Stimulated activated CD8-positive, alpha-beta memory T cell treated with anti-CD3 and anti-CD28 coated beads, Interleukin-15, amount 100 ng/mL, for 1 hour (primary cell): ENCODE measurements at regions not wholly inside any gene's neighbourhood (a gene's known extent, or its start where the extent isn't known, plus 50 kb on each side); places are given as distances from the start of the nearest gene placed in this dataset.
"Not testable (repeated sequence)": the region's sequence is repeated elsewhere in the genome, so short reads cannot be mapped to it uniquely, and the experiment has no call there.

Experiments
- DNase-seq: peaks from one replicate; pipeline ENCODE4 v3.0.0-alpha.2; 2020; ENCODE audit warnings: low read depth

DNA sequence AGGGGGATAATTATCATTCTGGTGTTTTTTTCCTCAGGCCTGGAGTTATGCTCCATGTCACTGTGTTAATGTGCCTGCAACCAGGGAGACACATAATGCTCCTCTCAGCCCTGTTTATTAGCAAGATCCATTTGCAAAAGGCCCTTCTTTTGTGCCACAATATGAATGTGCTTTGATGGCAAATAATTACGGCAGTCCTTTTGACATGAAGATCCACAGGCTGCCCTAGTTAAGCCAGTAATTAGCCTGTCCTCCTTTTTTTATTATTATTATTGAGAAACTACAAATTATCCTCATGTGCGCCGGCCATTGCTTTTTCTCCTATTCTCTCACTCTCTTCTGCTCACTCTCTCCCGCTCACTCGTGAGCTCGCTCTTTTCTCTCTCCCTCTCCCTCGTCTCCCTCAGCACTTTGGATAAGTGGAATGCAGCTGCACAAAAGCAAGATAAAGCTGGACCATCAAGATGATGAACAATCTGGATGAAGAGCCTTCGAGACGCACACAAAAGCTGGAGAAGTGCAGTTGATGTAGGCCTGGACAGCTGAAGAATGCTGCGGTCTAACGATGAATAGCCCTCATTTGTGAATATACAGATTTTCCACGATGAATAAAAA, 762.3 kb downstream of the BCL11A start:
- DNase-seq = no peak

DNA sequence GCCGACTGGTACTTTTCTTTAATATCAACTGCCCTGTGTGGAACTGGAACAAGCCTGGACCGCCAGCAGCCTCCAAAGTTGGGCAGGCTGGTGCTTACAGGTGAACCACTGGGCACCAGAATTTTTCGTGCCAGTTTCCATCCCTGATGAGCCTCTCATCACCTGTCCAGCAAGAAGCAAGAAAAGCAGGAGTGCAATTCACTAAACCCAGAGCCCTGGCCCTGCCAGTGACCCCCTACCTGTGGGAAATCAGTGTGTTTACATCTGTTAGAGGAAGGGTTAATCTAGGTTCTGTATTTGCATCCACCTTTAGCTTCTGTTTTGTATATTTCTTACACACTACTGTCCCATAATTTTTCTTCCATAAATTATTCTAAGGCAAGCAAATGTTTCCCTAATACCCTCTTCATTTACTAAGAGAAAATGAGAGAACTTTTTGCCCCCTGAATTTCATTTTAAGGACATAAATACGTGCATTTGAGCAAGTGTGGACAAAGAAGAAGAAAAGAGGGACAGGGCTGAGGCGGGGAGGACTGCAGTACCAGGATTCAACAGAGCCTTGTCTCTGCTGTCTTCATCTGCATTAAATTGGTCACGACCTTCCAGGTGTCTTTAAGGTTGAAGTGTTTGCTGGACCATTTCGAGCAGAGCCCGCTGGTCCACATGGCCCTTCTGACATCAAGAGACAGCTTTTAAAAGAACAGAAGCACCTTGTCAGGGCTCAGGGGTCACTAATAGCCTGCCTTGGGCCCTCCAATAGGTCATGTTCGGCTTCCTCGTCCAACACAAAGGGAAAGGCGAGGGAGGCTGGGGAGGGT, 763.1 kb downstream of the BCL11A start:
- DNase-seq = no peak

DNA sequence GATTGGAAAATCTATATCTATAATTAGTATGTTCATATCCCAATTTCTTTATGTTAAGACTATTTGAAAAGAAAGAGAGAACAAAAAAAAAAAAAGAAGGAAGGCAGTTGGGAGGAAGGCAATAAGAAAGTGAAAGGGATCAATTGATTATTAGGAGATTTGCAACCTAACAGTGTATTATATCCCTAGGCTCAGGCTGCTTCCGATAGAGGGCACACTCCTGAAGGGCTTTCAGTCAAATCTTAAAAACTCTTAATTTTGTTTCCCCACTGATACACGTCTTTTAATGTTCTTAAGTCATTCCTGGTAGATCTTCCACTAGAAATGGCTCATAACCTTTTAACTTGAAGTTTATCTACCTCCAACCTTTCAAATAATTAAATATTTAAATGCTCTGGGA, 763.9 kb downstream of the BCL11A start:
- DNase-seq = no peak

DNA sequence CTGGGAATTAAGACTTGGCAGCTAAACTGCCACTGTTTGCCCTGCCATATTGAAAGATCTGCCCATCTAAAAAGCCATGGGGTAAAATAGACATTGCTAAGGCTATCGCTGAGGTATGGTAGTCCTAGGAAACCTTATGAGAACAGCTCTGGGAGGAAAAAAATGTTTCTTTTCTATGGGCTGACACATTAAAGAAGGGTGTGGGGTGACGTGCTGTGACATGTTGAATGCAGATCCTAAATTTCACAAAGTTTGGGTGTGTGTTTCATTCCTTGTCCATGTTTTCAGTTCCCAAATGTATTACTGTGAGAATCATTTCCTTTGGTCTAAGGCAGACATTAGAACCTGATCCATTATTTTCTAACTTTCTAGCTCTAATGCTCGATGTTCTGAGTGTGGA, 766.4 kb downstream of the BCL11A start:
- DNase-seq = no peak

DNA sequence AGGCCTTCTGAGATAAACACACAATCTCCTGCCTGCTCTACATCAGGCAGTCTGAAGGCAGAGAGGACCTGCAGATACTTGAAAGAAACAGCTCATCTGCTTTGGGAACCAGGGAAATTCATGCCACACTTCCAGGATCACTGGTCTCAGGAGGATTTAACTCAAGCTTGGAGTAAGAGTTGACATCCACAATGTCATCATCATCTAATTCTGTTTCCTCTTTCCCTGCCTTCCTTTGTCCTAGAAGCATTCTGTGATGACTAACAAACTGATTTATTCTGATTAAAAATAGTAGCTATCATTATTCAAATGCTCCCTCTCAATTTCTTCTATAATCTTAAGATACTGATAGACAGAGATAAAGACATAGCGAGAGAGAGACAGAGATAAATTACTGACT, 766.8 kb downstream of the BCL11A start:
- DNase-seq = no peak

DNA sequence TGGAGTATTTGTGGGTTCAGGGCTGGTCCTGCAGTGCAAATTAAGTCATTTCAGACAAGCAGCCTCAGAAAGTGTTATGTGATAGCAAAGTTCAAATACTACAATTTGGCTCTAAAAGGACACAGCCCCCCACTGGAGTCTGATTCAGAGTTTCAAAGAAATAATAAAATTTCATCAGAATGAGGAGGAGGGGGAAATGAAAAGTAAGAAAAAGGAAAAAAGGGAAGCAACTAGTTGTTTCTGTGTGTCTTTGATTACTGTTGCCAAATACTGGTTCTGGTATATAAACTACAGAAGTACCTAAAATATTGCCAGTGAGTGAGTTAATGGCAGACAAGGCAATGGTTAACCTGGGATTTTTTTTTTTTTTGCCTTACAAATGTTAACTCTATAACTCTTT, 773.9 kb downstream of the BCL11A start:
- DNase-seq = no peak

DNA sequence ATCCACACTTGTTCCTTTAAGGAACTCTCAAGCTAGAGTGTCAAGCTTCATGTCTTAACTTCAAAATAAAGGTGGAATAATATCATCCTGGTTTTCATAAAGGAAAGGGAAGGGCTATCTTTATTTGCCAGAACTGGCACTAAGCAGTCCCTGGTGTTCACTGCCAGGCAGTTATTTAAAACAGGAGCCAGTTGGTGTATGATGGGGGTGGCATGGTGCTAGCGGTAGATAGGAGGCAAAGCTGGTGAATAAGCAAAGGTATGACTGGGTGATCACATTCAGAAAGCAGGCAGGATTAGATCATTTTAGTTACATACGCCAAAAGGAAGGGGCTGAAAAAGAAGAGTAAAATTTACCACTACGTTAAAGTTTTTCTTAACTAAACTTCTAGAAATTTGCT, 776.3 kb downstream of the BCL11A start:
- no peak for DNase-seq

DNA sequence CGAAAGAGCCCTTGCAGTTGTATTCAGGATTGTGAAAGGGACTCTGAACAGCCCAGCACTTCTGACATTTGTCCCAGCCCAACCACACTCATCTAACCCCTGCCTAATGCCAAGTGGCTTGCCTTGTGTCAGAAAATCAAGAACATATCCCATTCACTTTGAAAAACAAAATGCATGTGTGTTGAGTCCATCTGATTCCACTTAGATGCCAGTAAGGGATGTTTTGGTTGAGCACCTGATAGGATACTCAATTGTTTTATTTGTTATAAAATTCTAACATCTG, 776.8 kb downstream of the BCL11A start:
- no peak for DNase-seq

DNA sequence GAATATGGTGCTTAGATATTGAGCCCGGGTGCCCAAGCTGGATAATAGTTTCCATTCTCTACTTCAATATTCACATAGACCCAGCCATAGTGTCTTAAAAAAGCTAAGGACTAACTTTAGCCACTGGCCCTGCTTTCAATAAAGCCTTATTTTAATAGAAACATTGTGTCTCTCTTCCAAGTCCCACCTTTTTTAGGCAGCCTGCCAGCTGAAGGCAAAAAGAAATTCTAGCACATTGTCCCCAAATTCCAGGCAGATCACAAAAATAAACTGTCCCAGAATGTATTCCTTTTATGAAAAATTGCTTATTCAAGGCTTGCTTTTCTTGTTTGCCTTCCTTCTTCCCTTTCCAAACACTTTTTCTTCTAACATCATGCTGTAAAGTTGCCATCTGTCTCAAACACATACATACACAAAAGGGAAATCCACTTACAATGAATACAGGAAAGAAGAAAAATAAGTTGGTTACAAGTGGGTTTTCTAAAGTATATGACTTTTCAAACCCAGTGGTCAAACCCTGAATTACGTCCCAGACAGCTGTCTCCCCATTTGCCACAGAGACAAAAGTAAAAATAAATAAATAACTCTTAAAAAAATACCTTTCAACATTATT, 778.5 kb downstream of the BCL11A start:
- DNase-seq = no peak

DNA sequence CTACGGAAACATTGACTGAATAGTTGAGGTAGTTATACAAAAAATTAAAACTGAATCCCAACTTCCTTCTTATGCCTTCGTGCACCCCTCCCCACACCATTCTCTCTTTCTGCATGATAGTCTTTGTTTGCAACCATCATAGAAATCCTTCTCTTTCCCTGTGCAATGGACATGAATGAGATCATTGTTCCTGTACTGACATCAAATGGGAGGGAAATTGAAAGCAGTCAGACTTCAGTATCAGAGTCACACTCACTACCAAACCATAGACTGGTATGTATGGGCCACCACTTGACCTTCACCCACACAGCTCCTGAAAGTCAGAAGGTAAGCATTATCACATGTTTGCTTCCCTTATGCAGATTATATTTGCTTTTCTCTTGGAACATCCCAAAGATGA, 782.8 kb downstream of the BCL11A start:
- DNase-seq = no peak

DNA sequence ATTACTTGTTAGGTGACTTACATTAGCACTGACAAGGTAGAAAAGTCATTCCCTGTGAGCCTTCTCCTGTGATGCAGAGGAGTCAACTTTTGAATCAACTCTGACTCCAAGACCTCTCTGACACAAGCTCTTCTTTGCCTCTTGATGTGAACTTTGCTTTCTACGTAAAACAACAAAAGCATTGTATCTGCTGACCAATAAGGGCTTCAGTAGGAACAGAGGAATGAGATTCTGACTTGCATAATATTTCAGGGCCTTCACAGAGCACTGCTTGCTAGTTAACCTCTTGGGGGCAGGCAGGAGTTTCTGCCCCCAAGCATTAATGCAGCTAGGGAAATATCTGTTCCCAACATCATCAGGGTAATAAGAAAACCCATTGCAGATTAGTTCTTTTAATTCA, 791.5 kb downstream of the BCL11A start:
- DNase-seq = no peak

DNA sequence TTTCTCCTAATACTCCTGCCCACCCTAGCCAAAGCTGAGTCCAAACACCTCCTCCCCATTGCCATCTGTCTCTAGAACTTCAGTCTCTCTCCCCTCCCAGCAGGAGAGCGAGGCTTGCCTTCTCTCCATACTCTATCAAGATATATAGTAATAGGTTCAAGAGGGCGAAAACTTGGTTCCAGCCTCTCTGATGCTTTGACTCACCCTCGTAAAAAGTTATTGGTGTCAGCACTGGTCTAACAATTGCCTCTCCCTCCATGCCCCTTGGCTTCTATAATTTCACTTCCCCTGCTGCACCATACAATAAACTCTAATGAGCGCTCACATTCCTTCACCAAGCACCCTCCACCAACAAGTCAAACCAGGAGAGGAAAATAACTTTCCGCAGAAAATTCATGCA, 797.3 kb downstream of the BCL11A start:
- DNase-seq = no peak

DNA sequence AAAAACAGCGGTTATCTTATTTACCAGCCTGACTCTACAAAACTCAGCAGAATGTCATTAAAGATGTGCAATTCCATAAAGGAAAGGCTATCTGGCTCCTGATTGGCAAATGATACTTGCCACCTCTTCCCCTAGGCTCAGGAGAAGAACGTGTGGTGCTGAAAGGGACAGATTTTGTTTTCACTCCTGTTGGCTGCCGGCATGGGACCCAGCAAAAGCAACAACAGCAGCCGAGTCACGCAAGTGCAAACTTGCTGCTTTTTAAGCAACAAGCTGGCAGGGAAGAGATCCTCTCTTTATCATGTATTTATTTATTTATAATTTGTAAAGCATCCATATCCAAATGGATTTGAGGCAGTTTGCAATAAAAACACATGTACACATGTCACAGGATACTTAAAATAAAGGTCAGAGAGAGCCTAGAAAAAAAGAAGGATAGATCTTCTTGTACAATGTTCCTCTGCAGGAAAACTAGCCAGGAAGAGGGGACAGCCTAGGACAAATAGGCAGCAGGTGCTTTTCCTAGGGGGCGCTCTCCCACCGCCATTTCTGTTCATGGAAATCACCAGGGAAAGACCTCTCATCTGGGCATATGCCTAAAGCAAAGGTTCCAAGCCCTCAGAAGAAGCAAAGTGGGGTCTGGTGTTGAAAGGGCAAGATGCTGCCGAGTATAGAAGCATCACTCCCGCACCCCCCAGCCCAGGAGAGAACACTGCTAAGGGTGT, 799.3 kb downstream of the BCL11A start:
- no peak for DNase-seq

DNA sequence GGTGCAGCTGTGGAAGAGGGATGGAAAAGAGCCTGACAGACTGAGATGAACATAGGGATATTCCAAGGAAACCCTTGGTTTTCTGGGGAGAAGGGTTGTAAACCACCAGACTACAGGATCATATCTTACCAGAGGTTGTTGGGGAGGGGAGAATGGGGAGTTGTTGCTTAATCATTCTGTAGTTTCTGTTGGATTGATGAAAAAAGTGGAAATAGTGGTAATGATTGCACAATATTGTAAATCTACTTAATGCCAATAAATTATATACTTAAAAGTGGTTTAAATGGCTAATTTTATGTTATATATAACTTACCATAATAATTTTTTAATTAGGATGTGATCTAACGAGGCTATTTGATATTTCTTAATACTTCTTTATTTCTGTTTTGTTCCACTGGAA, 800.9 kb downstream of the BCL11A start:
- DNase-seq = no peak

DNA sequence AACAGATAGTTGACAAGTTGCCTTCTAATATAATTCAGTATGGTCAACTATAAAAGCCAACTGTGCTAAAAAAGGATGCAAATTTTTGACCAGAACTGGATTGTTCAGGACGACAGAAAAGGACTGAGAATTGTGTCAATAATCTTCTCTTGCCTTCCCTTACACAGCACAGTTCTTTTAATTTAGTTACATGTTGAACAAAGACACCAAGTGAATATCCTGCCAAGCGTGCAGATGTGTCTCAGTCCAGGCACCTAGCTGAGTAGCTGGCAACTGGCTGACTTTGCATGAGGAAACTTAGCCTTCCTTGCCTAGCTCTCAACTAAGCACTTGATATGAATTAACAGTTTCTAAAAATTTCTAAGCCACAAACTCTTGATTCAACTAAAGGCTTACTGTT, 801.4 kb downstream of the BCL11A start:
- no peak for DNase-seq

DNA sequence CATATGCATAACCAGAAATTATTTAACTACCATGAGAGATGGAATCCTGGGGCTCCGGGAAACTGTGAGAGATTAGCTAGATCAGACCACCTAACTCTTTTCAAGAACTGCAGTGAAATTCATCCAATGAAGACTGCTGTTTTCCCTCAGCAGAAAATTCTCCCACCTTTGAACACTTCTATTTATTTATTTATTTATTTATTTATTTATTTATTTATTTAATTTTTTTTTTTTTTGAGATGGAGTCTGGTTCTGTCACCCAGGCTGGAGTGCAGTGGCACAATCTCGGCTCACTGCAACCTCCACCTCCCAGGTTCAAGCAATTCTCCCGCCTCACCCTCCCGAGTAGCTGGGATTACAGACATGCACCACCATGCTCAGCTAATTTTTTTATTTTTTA, 802.2 kb downstream of the BCL11A start:
- not testable (repeated sequence) for DNase-seq

DNA sequence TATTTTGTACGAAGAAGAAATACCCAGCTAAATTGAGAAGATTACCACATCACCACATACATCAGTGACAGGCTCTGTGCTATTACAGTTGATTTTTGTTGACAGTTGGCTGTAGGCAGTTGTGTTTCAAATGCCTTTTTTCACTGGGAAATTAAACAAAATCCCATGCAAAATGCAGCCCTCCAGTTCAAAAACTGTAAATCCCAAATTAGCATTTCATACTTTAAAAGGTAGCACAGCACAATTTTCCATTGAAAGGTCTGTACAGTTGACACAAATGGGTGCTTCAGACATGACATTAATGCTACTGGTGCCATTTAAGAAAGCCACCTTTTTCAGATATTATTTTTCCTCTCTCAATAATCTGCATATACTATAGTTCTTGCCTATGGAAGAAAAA, 807.2 kb downstream of the BCL11A start:
- DNase-seq = no peak

DNA sequence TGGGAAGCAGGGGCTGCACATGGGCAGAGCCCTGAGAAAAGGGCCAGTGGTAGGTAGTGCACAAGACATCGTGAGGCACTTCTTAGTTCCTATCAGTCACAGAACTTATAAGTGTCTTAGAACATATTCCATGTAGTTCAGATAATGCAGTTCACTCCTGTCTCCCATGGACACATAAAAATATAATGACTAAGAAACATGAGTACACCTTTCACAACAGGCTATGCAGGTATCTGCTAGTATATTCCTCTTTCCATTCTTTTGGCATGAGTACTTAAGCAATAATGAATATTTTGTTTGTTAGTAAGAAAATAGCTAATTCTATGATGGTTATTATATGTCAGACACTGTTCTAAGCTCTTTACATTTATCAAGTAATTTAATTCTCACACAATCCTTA, 808.4 kb downstream of the BCL11A start:
- no peak for DNase-seq

DNA sequence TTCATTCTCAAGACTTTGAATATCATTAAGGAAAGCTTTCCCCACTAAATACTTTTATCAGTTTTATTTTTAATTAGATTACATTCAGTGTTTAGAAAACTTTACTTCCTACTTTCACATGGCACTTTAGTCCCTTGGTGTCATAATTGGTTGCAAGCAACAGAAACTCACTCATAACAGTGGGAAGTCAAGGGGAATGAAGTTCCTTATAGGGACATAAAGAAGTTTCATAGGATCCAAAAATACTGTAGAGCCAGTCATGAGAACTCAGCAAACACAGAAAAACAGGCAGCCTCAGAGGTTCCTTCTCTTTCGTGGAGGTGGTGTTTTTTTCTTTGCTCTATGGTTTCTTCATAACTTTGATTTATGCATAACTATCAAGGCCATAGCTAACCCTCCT, 809.0 kb downstream of the BCL11A start:
- no peak for DNase-seq

DNA sequence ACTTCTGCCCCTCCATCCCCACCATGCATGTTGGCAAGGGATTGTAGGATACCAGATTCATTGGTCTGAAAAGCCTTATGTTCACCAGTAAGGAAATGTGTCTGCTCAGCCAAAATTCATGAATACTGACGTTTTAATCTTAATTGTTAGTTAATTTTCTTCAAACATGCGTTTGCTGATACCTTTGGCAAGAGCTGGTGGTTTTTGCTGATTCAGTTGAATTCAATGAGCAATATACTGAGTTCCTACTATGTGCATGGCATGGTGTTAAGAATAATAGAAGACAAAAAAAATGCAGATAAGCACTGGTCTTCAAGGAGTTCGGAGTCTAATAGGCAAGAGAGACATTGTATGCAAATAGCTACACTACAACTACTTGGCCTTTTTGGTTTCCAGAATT, 811.6 kb downstream of the BCL11A start:
- no peak for DNase-seq

DNA sequence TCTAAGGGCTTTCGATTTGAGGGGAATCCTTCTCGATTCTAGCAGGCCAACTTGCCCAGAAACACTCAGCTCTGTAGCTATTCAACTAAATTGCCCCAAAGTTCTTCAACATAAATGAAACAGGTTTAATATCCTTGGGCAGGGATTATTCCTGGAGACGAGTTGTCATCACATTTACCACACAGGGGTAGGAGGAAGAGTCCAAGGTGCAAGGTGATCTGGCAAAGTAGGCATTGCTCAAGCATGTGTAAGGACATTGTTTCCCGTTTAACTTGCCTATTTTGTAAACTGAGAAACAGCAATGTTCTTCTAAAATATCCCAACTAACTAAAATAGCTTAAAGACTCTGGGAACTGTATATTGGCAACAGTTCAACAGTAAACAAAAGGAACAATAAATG, 814.3 kb downstream of the BCL11A start:
- no peak for DNase-seq

DNA sequence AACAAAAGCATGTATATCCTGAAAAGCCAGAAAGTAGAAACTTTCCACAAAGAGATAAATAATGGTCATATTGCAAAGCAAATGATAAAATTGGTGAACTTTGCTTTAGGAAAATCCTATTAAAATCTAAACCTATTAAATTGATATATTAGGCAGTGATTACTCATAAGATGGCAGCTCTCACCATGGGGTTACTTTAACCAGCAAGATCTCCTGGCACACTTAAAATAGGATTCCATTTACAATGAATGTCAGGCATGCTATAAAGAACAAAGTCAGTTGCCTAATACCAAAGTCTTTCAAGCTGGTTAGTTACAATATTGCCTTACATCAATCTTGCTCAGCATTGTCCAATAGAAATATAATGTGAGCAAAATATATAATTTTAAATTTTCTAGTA, 816.2 kb downstream of the BCL11A start:
- DNase-seq = no peak

DNA sequence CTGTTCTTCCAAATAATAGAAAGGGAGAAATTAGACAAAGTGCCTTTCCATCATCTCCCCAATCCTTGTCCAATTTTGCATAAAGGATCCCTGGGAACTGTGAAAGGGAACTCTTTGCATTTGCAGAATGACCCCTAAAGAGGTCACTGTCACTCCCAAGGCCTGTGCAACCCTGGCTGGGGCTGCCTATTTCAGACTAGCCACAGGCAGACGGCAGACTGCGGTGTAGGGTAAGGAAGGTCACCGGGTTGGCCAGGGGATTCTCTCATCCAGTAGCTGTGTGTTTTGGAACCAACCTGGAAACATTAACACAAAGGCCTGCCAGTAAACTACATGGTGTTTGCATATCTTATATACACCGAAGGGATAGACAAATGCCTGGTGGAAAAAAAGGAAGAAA, 818.7 kb downstream of the BCL11A start:
- no peak for DNase-seq
